Spleen (tissue), 7 donors: ENCODE measurements at regions not wholly inside any gene's neighbourhood (a gene's known extent, or its start where the extent isn't known, plus 50 kb on each side); places are given as distances from the start of the nearest gene placed in this dataset.

Experiments used
- POLR2A ChIP-seq, 3 donors: fragments of 450-650 bp; IDR thresholded peaks; one replicate each; pipeline ENCODE4 v1.5.1; 2017; ENCODE audit warnings: antibody characterized with exemption in 3 of 3, mild to moderate bottlenecking in 1 of 3
- TF ChIP-seq, protein P1 (sequence below), 11 experiments: fragments of 200-600 bp in 7 of 11; fragments of 450-650 bp in 4 of 11; sonication (generic) in 4 of 11; IDR thresholded peaks in 8 of 11; conservative IDR thresholded peaks in 3 of 11; 1 replicate in 7 of 11; 2 replicates in 4 of 11; pipeline versions ENCODE4 v1.4.0 to v1.8.0; 2016 to 2021; ENCODE audit warnings: antibody characterized with exemption in 11 of 11, inconsistent platforms in 4 of 11, mild to moderate bottlenecking in 1 of 11
- donor health status: DM: no; HTN: no; CAD: no; lungs with moderate emphysema.
- donor health status: DM: no; HTN: no; CAD: no.
- donor health status: DM: no; HTN: no; CAD: no.

DNA sequence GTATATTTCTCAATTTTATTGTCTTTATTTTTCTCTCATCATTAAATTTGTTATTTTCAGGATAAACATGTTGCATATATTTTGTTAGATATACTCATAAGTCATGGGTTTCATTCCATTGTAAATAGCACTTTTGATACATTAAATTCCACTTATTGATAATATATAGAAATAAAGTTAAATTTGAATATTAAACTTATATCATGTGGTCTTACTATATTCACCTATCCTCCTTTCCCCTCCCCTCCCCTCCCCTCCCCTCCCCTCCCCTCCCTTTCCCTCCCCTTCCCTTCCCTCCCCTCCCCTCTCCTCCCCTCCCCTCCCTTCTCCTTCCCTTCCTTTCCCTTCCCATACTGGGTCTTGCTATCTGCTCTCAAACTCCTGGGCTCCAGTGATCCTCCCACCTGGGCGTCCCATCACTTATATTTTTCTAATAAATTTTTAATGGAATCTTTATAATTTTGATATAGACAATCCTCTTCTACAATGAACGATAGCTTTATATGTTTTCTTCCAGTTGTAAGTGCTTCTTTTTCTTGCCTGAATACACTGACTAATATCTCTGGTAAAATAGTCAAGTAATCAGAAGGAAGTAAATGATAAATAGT, 692.4 kb downstream of the C6orf118 start:
- TF ChIP-seq, protein P1, sequence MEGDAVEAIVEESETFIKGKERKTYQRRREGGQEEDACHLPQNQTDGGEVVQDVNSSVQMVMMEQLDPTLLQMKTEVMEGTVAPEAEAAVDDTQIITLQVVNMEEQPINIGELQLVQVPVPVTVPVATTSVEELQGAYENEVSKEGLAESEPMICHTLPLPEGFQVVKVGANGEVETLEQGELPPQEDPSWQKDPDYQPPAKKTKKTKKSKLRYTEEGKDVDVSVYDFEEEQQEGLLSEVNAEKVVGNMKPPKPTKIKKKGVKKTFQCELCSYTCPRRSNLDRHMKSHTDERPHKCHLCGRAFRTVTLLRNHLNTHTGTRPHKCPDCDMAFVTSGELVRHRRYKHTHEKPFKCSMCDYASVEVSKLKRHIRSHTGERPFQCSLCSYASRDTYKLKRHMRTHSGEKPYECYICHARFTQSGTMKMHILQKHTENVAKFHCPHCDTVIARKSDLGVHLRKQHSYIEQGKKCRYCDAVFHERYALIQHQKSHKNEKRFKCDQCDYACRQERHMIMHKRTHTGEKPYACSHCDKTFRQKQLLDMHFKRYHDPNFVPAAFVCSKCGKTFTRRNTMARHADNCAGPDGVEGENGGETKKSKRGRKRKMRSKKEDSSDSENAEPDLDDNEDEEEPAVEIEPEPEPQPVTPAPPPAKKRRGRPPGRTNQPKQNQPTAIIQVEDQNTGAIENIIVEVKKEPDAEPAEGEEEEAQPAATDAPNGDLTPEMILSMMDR (IDR thresholded peaks at IDR 0.05 in 8 of 11, conservative IDR thresholded peaks at IDR 0.05 in 3 of 11) = no peak
- TF ChIP-seq POLR2A (IDR thresholded peaks at IDR 0.05) = no peak
